PC-3 (cell line): ENCODE measurements at regions not wholly inside any gene's neighbourhood (a gene's known extent, or its start where the extent isn't known, plus 50 kb on each side); places are given as distances from the start of the nearest gene placed in this dataset.
"Not testable (repeated sequence)": the region's sequence is repeated elsewhere in the genome, so short reads cannot be mapped to it uniquely, and the experiment has no call there.

ENCODE experiments used
- CTCF ChIP-seq: fragments of 300-600 bp; sonication (generic); conservative IDR thresholded peaks from 2 replicates; pipeline ENCODE4 v1.5.1; 2017; ENCODE audit warnings: antibody characterized with exemption, low read depth, mild to moderate bottlenecking, low read length
- EZH2 ChIP-seq: fragments of 300-600 bp; sonication (generic); IDR thresholded peaks from one replicate; pipeline ENCODE4 v1.6.1; 2017; ENCODE audit warnings: antibody characterized with exemption, mild to moderate bottlenecking, low read length; ENCODE audit not compliant: unreplicated experiment
- EZH2phosphoT487 ChIP-seq: fragments of 300-600 bp; sonication (generic); IDR thresholded peaks from 2 replicates; pipeline ENCODE4 v1.6.1; 2018; ENCODE audit warnings: mild to moderate bottlenecking, antibody characterized with exemption, low read length, borderline replicate concordance

GRCh38 chrX:42833550-42833940 is 55.6 kb upstream of the PPP1R2C start:
- TF ChIP-seq EZH2, CTCF, EZH2phosphoT487: not testable (repeated sequence)
